Adrenal gland (tissue), 5 donors: ENCODE measurements at regions not wholly inside any gene's neighbourhood (a gene's known extent, or its start where the extent isn't known, plus 50 kb on each side); places are given as distances from the start of the nearest gene placed in this dataset.
"Not testable (repeated sequence)": the region's sequence is repeated elsewhere in the genome, so short reads cannot be mapped to it uniquely, and the experiment has no call there.

ENCODE experiments used
- POLR2A ChIP-seq, 2 donors: fragments of 450-650 bp; IDR thresholded peaks; one replicate each; pipeline ENCODE4 v1.6.1; 2017; ENCODE audit warnings: antibody characterized with exemption in 2 of 2, mild to moderate bottlenecking in 2 of 2, moderate library complexity in 1 of 2
- TF ChIP-seq, protein P1 (sequence below), 6 experiments: fragments of 450-650 bp in 4 of 6; fragments of 200-600 bp in 2 of 6; sonication (generic) in 1 of 6; IDR thresholded peaks; 1 replicate in 5 of 6; 2 replicates in 1 of 6; pipeline versions ENCODE4 v1.5.1 to v1.8.0; 2016 to 2021; ENCODE audit warnings: antibody characterized with exemption in 6 of 6, mild to moderate bottlenecking in 2 of 6, moderate library complexity in 1 of 6
- donor health status: DM: no; HTN: no; CAD: no.

DNA sequence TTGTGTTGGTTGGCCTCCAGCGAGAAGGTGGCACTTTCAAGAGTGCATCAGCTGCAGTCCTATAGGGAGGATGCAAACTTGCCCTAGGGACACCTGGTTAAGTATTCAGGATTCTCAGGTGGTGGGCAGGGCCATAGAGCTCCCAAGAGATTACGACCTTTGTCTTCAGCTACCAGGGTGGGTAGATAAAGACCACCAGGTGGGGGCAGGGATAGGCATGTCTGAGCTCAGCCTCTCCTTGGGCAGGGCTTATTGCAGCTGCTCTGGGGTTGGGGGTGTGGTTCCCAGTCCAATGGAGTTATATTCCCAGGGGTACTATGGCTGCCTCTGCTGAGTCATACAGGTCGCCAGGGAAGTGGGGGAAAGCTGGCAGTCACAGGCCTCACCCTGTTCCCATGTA lies 214.2 kb upstream of the OLFM3 start:
- TF ChIP-seq, protein P1, sequence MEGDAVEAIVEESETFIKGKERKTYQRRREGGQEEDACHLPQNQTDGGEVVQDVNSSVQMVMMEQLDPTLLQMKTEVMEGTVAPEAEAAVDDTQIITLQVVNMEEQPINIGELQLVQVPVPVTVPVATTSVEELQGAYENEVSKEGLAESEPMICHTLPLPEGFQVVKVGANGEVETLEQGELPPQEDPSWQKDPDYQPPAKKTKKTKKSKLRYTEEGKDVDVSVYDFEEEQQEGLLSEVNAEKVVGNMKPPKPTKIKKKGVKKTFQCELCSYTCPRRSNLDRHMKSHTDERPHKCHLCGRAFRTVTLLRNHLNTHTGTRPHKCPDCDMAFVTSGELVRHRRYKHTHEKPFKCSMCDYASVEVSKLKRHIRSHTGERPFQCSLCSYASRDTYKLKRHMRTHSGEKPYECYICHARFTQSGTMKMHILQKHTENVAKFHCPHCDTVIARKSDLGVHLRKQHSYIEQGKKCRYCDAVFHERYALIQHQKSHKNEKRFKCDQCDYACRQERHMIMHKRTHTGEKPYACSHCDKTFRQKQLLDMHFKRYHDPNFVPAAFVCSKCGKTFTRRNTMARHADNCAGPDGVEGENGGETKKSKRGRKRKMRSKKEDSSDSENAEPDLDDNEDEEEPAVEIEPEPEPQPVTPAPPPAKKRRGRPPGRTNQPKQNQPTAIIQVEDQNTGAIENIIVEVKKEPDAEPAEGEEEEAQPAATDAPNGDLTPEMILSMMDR (IDR thresholded peaks at IDR 0.05): not testable (repeated sequence)
- TF ChIP-seq POLR2A (IDR thresholded peaks at IDR 0.05): not testable (repeated sequence)
